ENCODE measurements at regions not wholly inside any gene's neighbourhood (a gene's known extent, or its start where the extent isn't known, plus 50 kb on each side); places are given as distances from the start of the nearest gene placed in this dataset.

- TF ChIP-seq CTCF (conservative IDR thresholded peaks at IDR 0.05), result no peak
- TF ChIP-seq ZFX (IDR thresholded peaks at IDR 0.05), result no peak
Observed at GRCh38 chr20:51131811-51132210, 108.9 kb upstream of the KCNG1 start.

Measured in C4-2B (cell line).